ENCODE measurements at regions not wholly inside any gene's neighbourhood (a gene's known extent, or its start where the extent isn't known, plus 50 kb on each side); places are given as distances from the start of the nearest gene placed in this dataset.

DNA sequence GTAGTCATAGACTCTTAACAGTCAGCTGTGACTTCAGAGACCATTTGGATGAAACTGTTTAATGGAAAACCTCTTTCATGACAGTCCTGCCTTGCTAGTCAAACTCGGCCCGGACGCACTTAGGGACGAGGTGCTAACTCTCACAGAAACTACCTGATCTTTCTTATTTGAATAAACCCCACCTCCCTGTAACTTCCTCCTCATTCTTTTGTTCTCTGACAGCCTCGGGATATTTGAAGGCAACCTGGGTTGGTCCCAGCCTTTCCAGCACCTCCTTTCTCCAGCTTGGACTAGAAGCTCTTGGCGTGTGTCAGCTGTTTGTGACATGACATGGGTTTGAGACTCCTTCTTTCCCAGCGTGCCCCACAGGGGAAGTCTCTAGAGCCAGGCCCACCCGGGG is 175.3 kb upstream of the EXOC2 start:
- TF ChIP-seq EZH2 (IDR thresholded peaks at IDR 0.05) (no peak), EZH2phosphoT487 (IDR thresholded peaks at IDR 0.05) (no peak)
- TF ChIP-seq, protein P1, sequence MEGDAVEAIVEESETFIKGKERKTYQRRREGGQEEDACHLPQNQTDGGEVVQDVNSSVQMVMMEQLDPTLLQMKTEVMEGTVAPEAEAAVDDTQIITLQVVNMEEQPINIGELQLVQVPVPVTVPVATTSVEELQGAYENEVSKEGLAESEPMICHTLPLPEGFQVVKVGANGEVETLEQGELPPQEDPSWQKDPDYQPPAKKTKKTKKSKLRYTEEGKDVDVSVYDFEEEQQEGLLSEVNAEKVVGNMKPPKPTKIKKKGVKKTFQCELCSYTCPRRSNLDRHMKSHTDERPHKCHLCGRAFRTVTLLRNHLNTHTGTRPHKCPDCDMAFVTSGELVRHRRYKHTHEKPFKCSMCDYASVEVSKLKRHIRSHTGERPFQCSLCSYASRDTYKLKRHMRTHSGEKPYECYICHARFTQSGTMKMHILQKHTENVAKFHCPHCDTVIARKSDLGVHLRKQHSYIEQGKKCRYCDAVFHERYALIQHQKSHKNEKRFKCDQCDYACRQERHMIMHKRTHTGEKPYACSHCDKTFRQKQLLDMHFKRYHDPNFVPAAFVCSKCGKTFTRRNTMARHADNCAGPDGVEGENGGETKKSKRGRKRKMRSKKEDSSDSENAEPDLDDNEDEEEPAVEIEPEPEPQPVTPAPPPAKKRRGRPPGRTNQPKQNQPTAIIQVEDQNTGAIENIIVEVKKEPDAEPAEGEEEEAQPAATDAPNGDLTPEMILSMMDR (IDR thresholded peaks at IDR 0.05): no peak
